Naive B cell (primary cell): ENCODE measurements at regions not wholly inside any gene's neighbourhood (a gene's known extent, or its start where the extent isn't known, plus 50 kb on each side); places are given as distances from the start of the nearest gene placed in this dataset.
A peak's percentile ranks its signal among the peaks of the same experiment; 100 is the strongest.
"Not testable (repeated sequence)": the region's sequence is repeated elsewhere in the genome, so short reads cannot be mapped to it uniquely, and the experiment has no call there.

Source experiments
- ATAC-seq, 2 donors: fragments of 150-1000 bp; cut with Tn5 transposase; 2 replicates each; pipeline ENCODE4 v1.10.0; 2021; ENCODE audit warnings: low read depth in 2 of 2, mild to moderate bottlenecking in 2 of 2, moderate library complexity in 2 of 2
- DNase-seq: peaks from one replicate; pipeline ENCODE4 v3.0.0; 2022
- H3K27ac Mint-ChIP-seq, 6 donors: one replicate each; pipeline ENCODE4 v1.8.0; 2020 to 2022; ENCODE audit warnings: mild to moderate bottlenecking in 6 of 6, mixed read lengths in 6 of 6, moderate library complexity in 5 of 6, inconsistent platforms in 2 of 6
- H3K27me3 Mint-ChIP-seq, 3 donors: one replicate each; pipeline ENCODE4 v1.8.0; 2021 to 2022; ENCODE audit warnings: mixed read lengths in 3 of 3, mild to moderate bottlenecking in 1 of 3
- H3K36me3 Mint-ChIP-seq, 2 donors: one replicate each; pipeline ENCODE4 v1.8.0; 2020 to 2022; ENCODE audit warnings: mixed read lengths in 2 of 2, inconsistent platforms in 1 of 2, mild to moderate bottlenecking in 1 of 2
- H3K4me1 Mint-ChIP-seq, 3 donors: one replicate each; pipeline ENCODE4 v1.8.0; 2020 to 2022; ENCODE audit warnings: mixed read lengths in 3 of 3, inconsistent platforms in 1 of 3, mild to moderate bottlenecking in 1 of 3, moderate library complexity in 1 of 3
- H3K4me3 Mint-ChIP-seq, 8 donors: one replicate each; pipeline ENCODE4 v1.8.0; 2020 to 2022; ENCODE audit warnings: mild to moderate bottlenecking in 8 of 8, mixed read lengths in 8 of 8, moderate library complexity in 8 of 8, inconsistent platforms in 2 of 8
- H3K9me3 Mint-ChIP-seq, 7 donors: one replicate each; pipeline ENCODE4 v1.8.0; 2020 to 2022; ENCODE audit warnings: mixed read lengths in 7 of 7, mild to moderate bottlenecking in 5 of 7, inconsistent platforms in 2 of 7, moderate library complexity in 1 of 7

DNA sequence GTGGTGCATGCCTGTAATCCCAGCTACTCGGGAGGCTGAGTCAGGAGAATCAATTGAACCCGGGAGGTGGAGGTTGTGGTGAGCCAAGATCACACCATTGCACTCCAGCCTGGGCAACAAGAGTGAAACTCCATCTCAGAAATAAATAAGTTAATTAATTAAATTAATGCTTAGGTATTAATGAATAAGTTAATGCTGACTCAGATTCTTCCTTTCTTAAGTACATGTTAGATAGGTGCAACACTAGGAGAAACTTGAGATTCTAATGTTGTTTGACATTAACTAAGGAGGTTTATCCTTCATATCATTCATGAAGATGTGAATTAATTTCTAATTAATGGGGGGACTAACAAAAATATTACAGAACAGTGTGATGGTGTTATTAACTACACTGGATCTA lies 812.6 kb upstream of the SPRY2 start:
- Mint-ChIP-seq H3K9me3 (peaks cover 0 to 4% (median 0%) of the 10 kb centered on the region in 7 donors), H3K27me3 (no peaks in the 10 kb centered on the region), H3K36me3 (no peaks in the 10 kb centered on the region), H3K4me3 (no peak overlapping the region), H3K4me1 (no peaks in the 10 kb centered on the region), H3K27ac (no peak overlapping the region)
- DNase-seq, result no peak
- no peak for ATAC-seq

DNA sequence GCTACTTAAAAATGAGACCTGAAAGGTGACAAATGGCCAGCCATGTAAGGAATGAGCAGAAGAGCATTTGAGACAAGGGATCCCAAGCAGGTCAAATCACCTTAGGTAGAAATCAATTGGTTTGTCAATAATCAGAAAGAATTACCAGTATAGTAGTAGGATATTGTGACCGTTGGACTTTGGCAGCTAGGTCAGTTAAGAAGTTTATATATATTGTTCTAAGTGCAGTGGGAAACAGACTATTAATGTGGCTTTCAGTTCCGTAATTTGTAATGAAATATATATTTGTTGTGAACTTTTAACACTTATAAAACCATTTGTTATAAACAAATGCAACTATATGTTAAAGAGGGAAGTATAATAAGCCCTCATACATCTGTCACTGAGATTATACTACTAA lies 807.9 kb upstream of the SPRY2 start:
- H3K4me3 Mint-ChIP-seq, result no peak overlapping the region
- H3K9me3 Mint-ChIP-seq, result peaks cover 0 to 9% (median 0%) of the 10 kb centered on the region in 7 donors
- ATAC-seq, result no peak
- no peaks in the 10 kb centered on the region for H3K27me3 Mint-ChIP-seq
- H3K27ac Mint-ChIP-seq, result no peak overlapping the region
- no peaks in the 10 kb centered on the region for H3K4me1 Mint-ChIP-seq
- H3K36me3 Mint-ChIP-seq, result no peaks in the 10 kb centered on the region
- DNase-seq, result no peak

DNA sequence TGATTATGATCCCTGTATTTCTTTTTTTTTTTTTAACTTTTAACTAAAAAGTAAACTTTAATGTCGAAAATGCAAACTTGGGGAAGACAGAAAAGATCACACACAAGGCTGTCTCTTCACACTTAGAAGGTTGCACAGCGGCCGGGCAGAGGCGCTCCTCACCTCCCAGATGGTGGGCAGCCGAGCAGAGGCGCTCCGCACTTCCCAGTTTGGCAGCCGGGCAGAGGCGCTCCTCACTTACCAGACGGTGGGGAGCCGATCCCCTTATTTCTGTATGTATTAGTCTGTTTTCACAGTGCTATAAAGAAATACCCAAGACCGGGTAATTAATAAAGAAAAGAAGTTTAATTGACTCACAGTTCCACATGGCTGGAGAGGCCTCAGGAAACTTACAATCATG lies 805.6 kb upstream of the SPRY2 start:
- not testable (repeated sequence) for H3K27me3 Mint-ChIP-seq
- H3K4me3 Mint-ChIP-seq, result peak overlapping the region in 1 of 8 donors; percentile 51

DNA sequence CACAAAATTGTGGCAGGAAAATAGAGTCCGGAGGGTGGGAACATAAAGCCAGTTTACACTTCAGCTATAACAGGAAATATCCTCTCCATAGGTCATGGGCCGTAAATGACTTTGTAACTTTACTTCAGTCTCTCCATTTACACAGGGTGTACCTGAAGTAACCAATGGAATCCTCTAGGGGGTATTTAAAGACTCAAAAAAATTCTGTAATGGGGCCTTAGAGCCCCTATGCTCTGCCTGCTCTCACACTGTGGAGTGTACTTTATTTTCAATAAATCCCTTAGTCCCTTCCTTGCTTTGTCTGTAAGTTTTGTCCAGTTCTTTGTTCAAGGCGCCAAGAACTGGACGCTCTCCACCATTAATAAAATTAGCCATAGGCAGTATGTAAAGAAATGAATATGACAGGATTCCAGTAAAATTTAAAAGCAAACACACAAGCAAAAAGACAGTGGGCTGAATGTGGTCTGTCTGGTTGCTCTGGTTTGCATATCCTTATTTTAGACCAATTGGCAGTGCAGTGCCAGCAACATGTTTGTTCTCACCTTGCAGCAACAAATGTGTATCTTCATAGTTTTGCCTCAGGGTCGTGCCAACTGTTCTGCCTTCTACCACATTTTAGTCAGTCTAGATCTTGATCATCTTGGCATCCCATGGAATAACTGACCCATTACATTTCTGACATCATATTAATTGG lies 801.5 kb upstream of the SPRY2 start:
- H3K27ac Mint-ChIP-seq, result no peak overlapping the region
- ATAC-seq, result no peak
- no peak for DNase-seq
- H3K9me3 Mint-ChIP-seq, result peaks cover 0 to 7% (median 1%) of the 10 kb centered on the region in 7 donors
- no peaks in the 10 kb centered on the region for H3K27me3 Mint-ChIP-seq
- H3K36me3 Mint-ChIP-seq, result no peaks in the 10 kb centered on the region
- no peak overlapping the region for H3K4me3 Mint-ChIP-seq
- no peaks in the 10 kb centered on the region for H3K4me1 Mint-ChIP-seq

More for the DNA sequence above, 805.6 kb upstream of the SPRY2 start:
- ATAC-seq, H3K4me1 Mint-ChIP-seq, H3K9me3 Mint-ChIP-seq, H3K36me3 Mint-ChIP-seq, H3K27ac Mint-ChIP-seq, DNase-seq: not testable (repeated sequence)

DNA sequence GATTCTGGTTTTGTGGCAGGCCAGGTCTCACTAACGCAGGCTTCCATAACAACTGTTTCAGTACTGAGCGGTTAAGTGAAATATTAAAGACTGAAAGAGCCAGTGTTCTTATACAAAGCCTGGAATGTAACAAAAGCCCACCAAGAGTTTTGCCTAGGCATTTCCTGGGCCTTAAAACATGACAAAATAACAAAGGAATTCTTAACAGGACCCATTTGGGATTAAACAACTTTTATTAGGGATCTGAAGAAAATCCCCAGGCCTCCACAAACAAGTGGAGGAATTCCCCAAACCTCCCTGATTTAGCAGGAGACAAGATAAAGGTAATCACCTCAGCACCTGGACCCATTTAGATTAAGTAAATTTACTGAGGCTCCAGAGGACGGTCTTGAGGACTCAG lies 799.7 kb upstream of the SPRY2 start:
- no peaks in the 10 kb centered on the region for H3K36me3 Mint-ChIP-seq
- no peak overlapping the region for H3K4me3 Mint-ChIP-seq
- no peaks in the 10 kb centered on the region for H3K4me1 Mint-ChIP-seq
- DNase-seq (no peak), ATAC-seq (no peak)
- H3K27me3 Mint-ChIP-seq, result no peaks in the 10 kb centered on the region
- H3K9me3 Mint-ChIP-seq, result peaks cover 0 to 7% (median 0%) of the 10 kb centered on the region in 7 donors
- no peak overlapping the region for H3K27ac Mint-ChIP-seq

DNA sequence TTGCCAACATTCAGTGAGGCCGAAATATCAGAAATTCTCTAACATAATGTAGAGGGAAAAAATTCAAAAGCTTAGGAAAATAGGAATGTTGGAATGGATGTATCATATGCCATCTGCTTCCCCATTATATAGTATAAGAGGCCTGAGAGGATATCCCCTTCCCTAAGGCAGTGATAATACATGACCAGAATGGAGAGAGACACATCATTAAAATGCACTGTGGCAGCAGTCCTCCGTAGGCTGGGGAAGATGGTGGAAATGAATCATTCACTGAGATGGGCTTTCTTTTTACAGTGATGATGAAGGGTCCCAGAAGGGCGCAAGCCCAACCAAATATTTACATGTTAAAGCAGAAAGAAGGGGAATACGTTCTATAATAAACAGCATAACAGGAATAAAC lies 799.1 kb upstream of the SPRY2 start:
- no peak for ATAC-seq
- DNase-seq, result no peak
- no peak overlapping the region for H3K4me3 Mint-ChIP-seq
- no peaks in the 10 kb centered on the region for H3K4me1 Mint-ChIP-seq
- H3K27ac Mint-ChIP-seq, result no peak overlapping the region
- no peaks in the 10 kb centered on the region for H3K36me3 Mint-ChIP-seq
- H3K9me3 Mint-ChIP-seq, result peaks cover 0 to 7% (median 0%) of the 10 kb centered on the region in 7 donors
- H3K27me3 Mint-ChIP-seq, result no peaks in the 10 kb centered on the region

DNA sequence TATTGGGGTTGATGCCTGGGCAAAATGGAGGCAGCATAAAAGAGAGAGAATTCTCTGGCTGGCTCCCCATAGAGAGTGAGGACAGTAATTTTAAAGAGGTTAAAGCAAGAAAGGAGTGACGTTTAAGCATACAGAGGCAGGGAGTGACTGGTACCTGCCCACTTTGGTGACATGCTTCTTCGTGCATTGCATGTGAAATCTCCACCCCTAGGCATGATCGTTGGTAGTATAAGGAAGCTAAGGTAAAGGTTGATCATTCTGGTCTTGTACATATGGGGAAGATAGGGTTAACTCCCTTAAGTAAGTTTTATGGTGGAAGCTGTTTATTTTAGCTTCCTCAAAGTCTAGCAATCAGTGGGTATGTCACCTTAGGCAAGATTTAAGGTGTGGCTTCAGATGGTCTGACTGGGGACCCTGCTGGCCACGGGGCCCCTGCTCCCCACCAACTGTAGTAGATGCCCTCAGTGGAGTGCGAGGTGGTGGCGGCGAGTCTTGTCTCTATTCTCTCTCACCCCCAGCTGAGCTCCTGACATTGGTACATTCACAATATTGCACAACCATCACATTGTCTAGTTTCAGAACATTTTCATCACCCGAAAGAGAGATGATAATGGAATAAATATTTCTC lies 797.5 kb upstream of the SPRY2 start:
- no peaks in the 10 kb centered on the region for H3K4me1 Mint-ChIP-seq
- H3K27ac Mint-ChIP-seq, result no peak overlapping the region
- no peak overlapping the region for H3K4me3 Mint-ChIP-seq
- H3K9me3 Mint-ChIP-seq, result peaks cover 0 to 7% (median 0%) of the 10 kb centered on the region in 7 donors
- H3K27me3 Mint-ChIP-seq, result no peaks in the 10 kb centered on the region
- ATAC-seq, result no peak
- H3K36me3 Mint-ChIP-seq, result no peaks in the 10 kb centered on the region
- no peak for DNase-seq

DNA sequence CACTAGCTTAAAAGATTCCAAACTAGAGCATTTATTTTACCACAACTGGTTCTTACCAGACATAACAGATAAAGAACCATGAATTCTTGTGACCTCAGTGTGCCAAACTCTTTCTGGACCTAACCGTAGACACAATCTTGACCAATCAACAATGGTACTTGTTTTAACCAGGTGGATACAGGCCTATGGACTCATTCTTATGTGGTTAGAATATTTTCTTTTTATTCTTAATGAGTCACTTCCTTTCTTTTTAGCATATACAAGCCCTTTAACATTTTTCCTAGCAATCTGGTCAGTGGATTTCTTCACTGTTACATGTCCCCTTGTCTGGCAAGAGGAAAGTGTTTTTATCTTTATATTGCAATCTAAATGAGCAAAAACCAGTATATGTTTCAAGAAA lies 792.1 kb upstream of the SPRY2 start:
- H3K27ac Mint-ChIP-seq, result no peak overlapping the region
- no peak for DNase-seq
- no peak overlapping the region for H3K4me3 Mint-ChIP-seq
- H3K27me3 Mint-ChIP-seq, result no peaks in the 10 kb centered on the region
- no peak for ATAC-seq
- H3K4me1 Mint-ChIP-seq, result no peaks in the 10 kb centered on the region
- peaks cover 0 to 19% (median 5%) of the 10 kb centered on the region in 7 donors for H3K9me3 Mint-ChIP-seq
- no peaks in the 10 kb centered on the region for H3K36me3 Mint-ChIP-seq

DNA sequence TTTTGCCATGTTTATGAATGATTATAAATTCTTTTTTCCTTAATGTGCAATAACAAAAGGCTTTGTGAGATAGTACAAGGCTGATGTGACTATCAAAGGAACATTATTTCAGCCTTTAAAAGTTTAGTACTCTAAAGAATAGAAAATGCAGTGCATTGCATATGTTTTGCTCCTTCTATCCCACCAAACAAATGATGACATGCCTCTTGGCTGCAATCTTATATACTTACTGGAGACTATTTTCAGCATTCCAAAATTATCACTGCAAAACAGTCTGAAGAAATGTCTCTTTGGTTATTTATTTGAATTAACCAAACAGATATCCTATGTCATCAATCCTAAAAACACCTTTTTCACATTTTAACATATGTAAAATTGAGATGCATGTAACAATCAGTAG lies 776.5 kb upstream of the SPRY2 start:
- no peak for DNase-seq
- no peak overlapping the region for H3K4me3 Mint-ChIP-seq
- no peaks in the 10 kb centered on the region for H3K27me3 Mint-ChIP-seq
- ATAC-seq, result no peak
- H3K27ac Mint-ChIP-seq, result no peak overlapping the region
- H3K9me3 Mint-ChIP-seq, result peaks cover 0 to 3% (median 0%) of the 10 kb centered on the region in 7 donors
- H3K36me3 Mint-ChIP-seq, result no peaks in the 10 kb centered on the region
- H3K4me1 Mint-ChIP-seq, result no peaks in the 10 kb centered on the region

DNA sequence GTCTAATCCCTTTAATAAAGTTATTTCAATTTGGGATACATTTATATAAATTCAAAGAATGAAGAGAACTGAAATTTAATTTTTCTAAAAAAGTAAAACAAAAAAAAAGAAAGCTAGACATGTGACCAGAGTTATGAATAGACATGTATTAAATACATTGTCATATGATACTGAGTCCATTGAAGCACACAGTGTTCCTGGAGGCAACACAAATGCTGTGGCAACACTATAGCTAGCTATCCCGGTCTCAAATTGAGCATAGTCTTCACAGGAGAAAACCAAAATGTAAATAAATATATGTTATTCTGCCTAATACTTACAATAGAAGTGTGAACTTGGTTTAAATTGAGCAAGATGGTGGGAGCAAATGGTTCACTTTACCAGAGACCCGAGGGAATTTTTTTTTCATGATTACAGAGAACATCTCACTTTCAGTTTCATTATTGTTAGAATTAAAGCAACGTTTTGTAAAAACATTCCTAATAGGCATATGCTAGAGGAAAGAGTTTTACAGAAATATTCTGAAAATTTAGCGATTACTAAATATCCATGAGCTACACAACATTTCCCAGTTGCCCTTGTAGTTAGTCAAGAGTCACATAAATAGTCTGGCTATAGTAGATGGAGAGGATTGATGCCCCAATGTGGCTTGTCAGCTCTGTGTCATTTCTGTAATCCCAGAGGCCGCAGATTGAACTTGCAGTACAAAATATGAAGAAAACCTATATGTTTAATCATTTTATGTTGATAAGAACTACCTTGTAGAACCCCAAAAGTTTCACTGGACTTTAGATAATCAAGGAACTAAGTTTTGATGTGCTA lies 775.7 kb upstream of the SPRY2 start:
- Mint-ChIP-seq H3K4me3 (no peak overlapping the region), H3K4me1 (no peaks in the 10 kb centered on the region), H3K36me3 (no peaks in the 10 kb centered on the region), H3K27me3 (no peaks in the 10 kb centered on the region), H3K27ac (no peak overlapping the region), H3K9me3 (peaks cover 0 to 3% (median 0%) of the 10 kb centered on the region in 7 donors)
- DNase-seq, result no peak
- no peak for ATAC-seq

DNA sequence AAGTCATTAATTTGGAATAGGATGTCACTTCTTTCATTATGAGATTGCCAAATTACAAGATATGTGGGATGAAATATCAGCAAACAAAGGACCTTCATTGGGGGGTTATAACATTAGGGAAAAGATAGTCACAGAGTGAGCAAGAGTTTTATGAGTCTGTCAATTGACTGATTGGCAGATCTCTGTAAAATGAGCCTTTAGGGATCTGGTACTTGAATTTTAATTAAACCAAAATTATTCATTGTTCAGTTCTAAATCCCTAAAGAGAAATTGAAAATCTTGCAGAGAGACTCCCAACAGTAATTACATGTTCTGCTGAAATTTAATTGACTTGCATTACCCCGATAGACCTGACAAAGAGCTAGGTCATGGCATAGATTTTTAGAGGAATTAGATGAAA lies 768.1 kb upstream of the SPRY2 start:
- Mint-ChIP-seq H3K27me3 (no peaks in the 10 kb centered on the region), H3K27ac (no peak overlapping the region), H3K36me3 (no peaks in the 10 kb centered on the region), H3K4me3 (no peak overlapping the region), H3K9me3 (peaks cover 0 to 4% (median 0%) of the 10 kb centered on the region in 7 donors), H3K4me1 (no peaks in the 10 kb centered on the region)
- ATAC-seq (no peak), DNase-seq (no peak)

DNA sequence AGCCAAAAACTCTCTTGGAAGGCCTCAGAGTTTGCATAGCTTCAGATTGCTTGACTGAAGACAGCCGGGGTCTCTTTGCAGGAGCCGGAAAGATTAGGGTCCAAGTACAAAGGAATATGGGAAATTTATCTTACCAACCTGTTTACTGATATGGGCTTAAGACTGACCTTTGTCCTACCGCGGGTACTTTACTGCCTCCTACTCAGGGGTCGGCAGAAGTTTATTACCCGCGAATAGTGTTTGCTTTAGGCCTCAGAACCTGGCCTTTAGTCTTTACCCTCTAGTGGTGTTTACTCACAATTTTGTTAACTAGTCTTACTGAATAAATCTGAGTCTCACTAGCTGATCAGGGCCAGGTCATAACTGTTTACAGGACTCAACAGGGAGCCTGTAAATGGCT lies 765.4 kb upstream of the SPRY2 start:
- Mint-ChIP-seq H3K27ac (no peak overlapping the region), H3K9me3 (peaks cover 0 to 4% (median 0%) of the 10 kb centered on the region in 7 donors)
- DNase-seq, result no peak

DNA sequence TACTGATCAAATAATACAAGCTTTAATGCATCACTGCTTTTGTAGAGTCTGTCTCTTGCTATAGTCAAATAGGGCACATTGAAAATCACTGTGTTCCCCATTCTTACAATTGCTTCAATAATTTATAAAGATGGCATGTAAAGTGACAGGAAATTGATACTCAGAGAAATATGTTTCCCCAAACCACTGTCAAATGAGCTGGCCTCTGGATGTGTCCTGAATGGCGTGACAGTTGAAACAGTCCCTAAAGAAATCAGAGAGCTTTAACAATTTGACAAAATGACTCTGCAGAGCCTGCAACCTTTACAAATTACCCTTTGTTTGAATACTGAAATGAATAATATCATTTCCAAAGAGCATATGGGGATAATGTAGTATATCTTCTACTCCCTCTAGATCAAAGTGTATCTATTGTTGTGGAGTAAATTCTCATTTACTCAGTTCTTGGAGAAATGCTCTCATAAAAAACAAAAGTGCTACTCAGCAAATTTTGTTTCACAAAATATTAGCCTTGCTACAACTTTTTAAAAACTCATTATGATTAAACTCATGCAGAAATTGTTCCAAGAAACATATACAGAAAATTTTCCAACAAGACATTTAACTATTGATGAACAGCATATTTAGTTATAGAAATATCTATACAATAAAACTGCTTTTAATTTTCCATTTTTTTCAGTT lies 763.2 kb upstream of the SPRY2 start:
- DNase-seq, result no peak
- no peaks in the 10 kb centered on the region for H3K4me1 Mint-ChIP-seq
- H3K36me3 Mint-ChIP-seq, result no peaks in the 10 kb centered on the region
- peaks cover 0 to 12% (median 2%) of the 10 kb centered on the region in 7 donors for H3K9me3 Mint-ChIP-seq
- no peak overlapping the region for H3K27ac Mint-ChIP-seq
- no peak for ATAC-seq
- H3K4me3 Mint-ChIP-seq, result no peak overlapping the region
- no peaks in the 10 kb centered on the region for H3K27me3 Mint-ChIP-seq

More for the DNA sequence above, 765.4 kb upstream of the SPRY2 start:
- H3K36me3 Mint-ChIP-seq, result no peaks in the 10 kb centered on the region
- no peak overlapping the region for H3K4me3 Mint-ChIP-seq
- H3K4me1 Mint-ChIP-seq, result no peaks in the 10 kb centered on the region
- H3K27me3 Mint-ChIP-seq, result no peaks in the 10 kb centered on the region
- no peak for ATAC-seq
